GM23338 (cell line): ENCODE measurements at regions not wholly inside any gene's neighbourhood (a gene's known extent, or its start where the extent isn't known, plus 50 kb on each side); places are given as distances from the start of the nearest gene placed in this dataset.

Experiments used
- ATAC-seq: fragments of 200-7000 bp; cut with Tn5 transposase; 3 replicates; pipeline ENCODE4 v1.9.1; 2020
- DNase-seq: peaks from one replicate; pipeline ENCODE4 v3.0.0-alpha.2; 2015; ENCODE audit warnings: low spot score
- H2AFZ ChIP-seq: fragments of 200-600 bp; sonication (generic); 2 replicates; pipeline ENCODE4 v1.8.0; 2016; ENCODE audit warnings: antibody characterized with exemption, mild to moderate bottlenecking, moderate library complexity
- H3F3A ChIP-seq: fragments of 200-600 bp; sonication (generic); replicated peaks from 2 replicates; pipeline ENCODE4 v1.8.0; 2017; ENCODE audit warnings: antibody characterized with exemption, mixed run types, low read depth
- H3K27ac ChIP-seq: fragments of 200-600 bp; sonication (generic); 2 replicates; pipeline ENCODE4 v1.6.1; 2016; ENCODE audit warnings: low read depth
- H3K27me3 ChIP-seq: fragments of 200-600 bp; sonication (generic); 2 replicates; pipeline ENCODE4 v1.8.0; 2016; ENCODE audit warnings: mild to moderate bottlenecking, mixed run types, moderate library complexity; ENCODE audit not compliant: insufficient read depth
- H3K36me3 ChIP-seq: fragments of 200-600 bp; sonication (generic); 2 replicates; pipeline ENCODE4 v1.8.0; 2016; ENCODE audit warnings: mild to moderate bottlenecking; ENCODE audit not compliant: insufficient read depth
- H3K4me1 ChIP-seq: fragments of 200-600 bp; sonication (generic); 2 replicates; pipeline ENCODE4 v1.8.0; 2016; ENCODE audit warnings: mild to moderate bottlenecking, moderate library complexity; ENCODE audit not compliant: insufficient read depth
- H3K4me2 ChIP-seq: fragments of 200-600 bp; sonication (generic); 2 replicates; pipeline ENCODE4 v1.7.1; 2017; ENCODE audit warnings: mixed run types
- H3K4me3 ChIP-seq: fragments of 200-600 bp; sonication (generic); 2 replicates; pipeline ENCODE4 v1.6.1; 2016; ENCODE audit warnings: mixed run types
- H3K79me2 ChIP-seq: fragments of 200-600 bp; sonication (generic); replicated peaks from 2 replicates; pipeline ENCODE4 v1.8.0; 2017; ENCODE audit warnings: mild to moderate bottlenecking; ENCODE audit not compliant: insufficient read depth
- H3K9me2 ChIP-seq: fragments of 200-600 bp; sonication (generic); 2 replicates; pipeline ENCODE4 v1.8.0; 2017; ENCODE audit not compliant: insufficient read depth
- H4K20me1 ChIP-seq: fragments of 200-600 bp; sonication (generic); replicated peaks from 2 replicates; pipeline ENCODE4 v1.8.0; 2017; ENCODE audit warnings: mild to moderate bottlenecking; ENCODE audit not compliant: insufficient read depth
- H3K27ac Mint-ChIP-seq: 2 replicates; pipeline ENCODE4 v1.8.0; 2020; ENCODE audit warnings: inconsistent platforms, mild to moderate bottlenecking, moderate library complexity, mixed read lengths
- H3K27me3 Mint-ChIP-seq: 3 replicates; pipeline ENCODE4 v1.8.0; 2022; ENCODE audit warnings: low read depth, mild to moderate bottlenecking, moderate library complexity, mixed read lengths, inconsistent platforms; ENCODE audit not compliant: insufficient read depth, poor library complexity
- H3K36me3 Mint-ChIP-seq: 3 replicates; pipeline ENCODE4 v1.8.0; 2021; ENCODE audit warnings: low read depth, mild to moderate bottlenecking, inconsistent platforms, moderate library complexity, mixed read lengths
- H3K4me1 Mint-ChIP-seq: 3 replicates; pipeline ENCODE4 v1.8.0; 2020; ENCODE audit warnings: mild to moderate bottlenecking, inconsistent platforms, mixed read lengths
- H3K4me3 Mint-ChIP-seq: 3 replicates; pipeline ENCODE4 v1.8.0; 2021; ENCODE audit warnings: moderate library complexity, mild to moderate bottlenecking, inconsistent platforms, mixed read lengths
- H3K9me3 Mint-ChIP-seq: 3 replicates; pipeline ENCODE4 v1.8.0; 2020; ENCODE audit warnings: moderate library complexity, mild to moderate bottlenecking, inconsistent platforms, mixed read lengths
- CREB1 ChIP-seq: fragments of 250-450 bp; sonication (Bioruptor Pico); IDR thresholded peaks from 2 replicates; pipeline ENCODE4 v1.5.0; 2020; ENCODE audit warnings: low read depth, mild to moderate bottlenecking, moderate library complexity
- EZH2 ChIP-seq: fragments of 200-600 bp; sonication (generic); IDR thresholded peaks from one replicate; pipeline ENCODE4 v1.8.0; 2017; ENCODE audit warnings: antibody characterized with exemption, mild to moderate bottlenecking, low read depth; ENCODE audit not compliant: unreplicated experiment
- EZH2phosphoT487 ChIP-seq: fragments of 200-600 bp; sonication (generic); IDR thresholded peaks from one replicate; pipeline ENCODE4 v1.8.1; 2018; ENCODE audit warnings: antibody characterized with exemption; ENCODE audit not compliant: unreplicated experiment
- JUNB ChIP-seq: IDR thresholded peaks from one replicate; pipeline ENCODE4 v1.6.1; 2016; ENCODE audit warnings: antibody characterized with exemption; ENCODE audit not compliant: unreplicated experiment
- NANOG ChIP-seq: IDR thresholded peaks from 2 replicates; pipeline ENCODE4 v1.6.1; 2016; ENCODE audit warnings: antibody characterized with exemption, borderline replicate concordance
- POLR2AphosphoS5 ChIP-seq: IDR thresholded peaks from 2 replicates; pipeline ENCODE4 v1.6.1; 2016; ENCODE audit warnings: antibody characterized with exemption, low read depth
- STAT1 ChIP-seq: IDR thresholded peaks from one replicate; pipeline ENCODE4 v1.6.1; 2016; ENCODE audit warnings: antibody characterized with exemption; ENCODE audit not compliant: unreplicated experiment
- ZNF114 ChIP-seq: fragments of 250-450 bp; sonication (Bioruptor Pico); IDR thresholded peaks from 2 replicates; pipeline ENCODE4 v1.5.0; 2020; ENCODE audit warnings: mild to moderate bottlenecking, moderate library complexity
- ZNF331 ChIP-seq: fragments of 250-450 bp; sonication (Bioruptor Pico); IDR thresholded peaks from 2 replicates; pipeline ENCODE4 v1.5.0; 2020; ENCODE audit warnings: low read depth, mild to moderate bottlenecking, moderate library complexity
- TF ChIP-seq, protein P1 (sequence below), 2 experiments: fragments of 200-600 bp in 1 of 2; sonication (generic) in 1 of 2; conservative IDR thresholded peaks; 2 replicates each; pipeline versions ENCODE4 v1.5.1 to v1.6.1; 2016 to 2017; ENCODE audit warnings: antibody characterized with exemption in 2 of 2, low read depth in 2 of 2, mild to moderate bottlenecking in 2 of 2, moderate library complexity in 1 of 2
- TF ChIP-seq, protein P2 (sequence below): IDR thresholded peaks from one replicate; pipeline ENCODE4 v1.6.1; 2018; ENCODE audit warnings: antibody characterized with exemption; ENCODE audit not compliant: unreplicated experiment

GRCh38 chr15:38683382-38684242 lies 119.0 kb upstream of the RASGRP1 start:
- Histone ChIP-seq H3K4me3 (no peak overlapping the region), H3K4me1 (no peaks in the 10 kb centered on the region), H3K79me2 (no peaks in the 10 kb centered on the region), H3K9me2 (no peaks in the 10 kb centered on the region), H3K27ac (no peak overlapping the region), H4K20me1 (no peaks in the 10 kb centered on the region), H3K36me3 (no peaks in the 10 kb centered on the region), H3F3A (no peaks in the 10 kb centered on the region), H3K27me3 (no peaks in the 10 kb centered on the region), H3K4me2 (no peak overlapping the region), H2AFZ (no peak overlapping the region)
- H3K4me3 Mint-ChIP-seq, result no peak overlapping the region
- H3K9me3 Mint-ChIP-seq, result 0 out of 3 replicates have a peak, but pooled peaks cover 5% of the 10 kb centered on the region
- H3K27me3 Mint-ChIP-seq, result peaks cover 3% of the 10 kb centered on the region
- DNase-seq (peak; percentile 67), ATAC-seq (peak; percentile 94)
- peaks cover 12% of the 10 kb centered on the region; the same call in 2 of the 3 replicates for H3K4me1 Mint-ChIP-seq
- H3K27ac Mint-ChIP-seq, result no peak overlapping the region
- H3K36me3 Mint-ChIP-seq, result no peaks in the 10 kb centered on the region
- TF ChIP-seq, protein P1, sequence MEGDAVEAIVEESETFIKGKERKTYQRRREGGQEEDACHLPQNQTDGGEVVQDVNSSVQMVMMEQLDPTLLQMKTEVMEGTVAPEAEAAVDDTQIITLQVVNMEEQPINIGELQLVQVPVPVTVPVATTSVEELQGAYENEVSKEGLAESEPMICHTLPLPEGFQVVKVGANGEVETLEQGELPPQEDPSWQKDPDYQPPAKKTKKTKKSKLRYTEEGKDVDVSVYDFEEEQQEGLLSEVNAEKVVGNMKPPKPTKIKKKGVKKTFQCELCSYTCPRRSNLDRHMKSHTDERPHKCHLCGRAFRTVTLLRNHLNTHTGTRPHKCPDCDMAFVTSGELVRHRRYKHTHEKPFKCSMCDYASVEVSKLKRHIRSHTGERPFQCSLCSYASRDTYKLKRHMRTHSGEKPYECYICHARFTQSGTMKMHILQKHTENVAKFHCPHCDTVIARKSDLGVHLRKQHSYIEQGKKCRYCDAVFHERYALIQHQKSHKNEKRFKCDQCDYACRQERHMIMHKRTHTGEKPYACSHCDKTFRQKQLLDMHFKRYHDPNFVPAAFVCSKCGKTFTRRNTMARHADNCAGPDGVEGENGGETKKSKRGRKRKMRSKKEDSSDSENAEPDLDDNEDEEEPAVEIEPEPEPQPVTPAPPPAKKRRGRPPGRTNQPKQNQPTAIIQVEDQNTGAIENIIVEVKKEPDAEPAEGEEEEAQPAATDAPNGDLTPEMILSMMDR (conservative IDR thresholded peaks at IDR 0.05; ENCODE audit: low read depth in 2 of 2), result peak; percentile 87 to 88
- TF ChIP-seq STAT1, result no peak

GRCh38 chr15:38684440-38685010 lies 119.9 kb upstream of the RASGRP1 start:
- H4K20me1 ChIP-seq, result no peaks in the 10 kb centered on the region
- peak; percentile 45; the same call in 2 of the 3 replicates for ATAC-seq
- no peaks in the 10 kb centered on the region for H3K9me3 Mint-ChIP-seq
- no peaks in the 10 kb centered on the region for H3K27me3 ChIP-seq
- no peak overlapping the region for H3K4me3 ChIP-seq
- no peaks in the 10 kb centered on the region for H3K4me1 ChIP-seq
- H3K4me1 Mint-ChIP-seq, result peaks cover 21% of the 10 kb centered on the region; the same call in 2 of the 3 replicates
- H3F3A ChIP-seq, result no peaks in the 10 kb centered on the region
- H3K4me3 Mint-ChIP-seq, result no peak overlapping the region
- no peak overlapping the region for H3K27ac Mint-ChIP-seq
- no peak overlapping the region for H3K4me2 ChIP-seq
- H3K27ac ChIP-seq, result no peak overlapping the region
- peaks cover 3% of the 10 kb centered on the region for H3K27me3 Mint-ChIP-seq
- H3K79me2 ChIP-seq, result no peaks in the 10 kb centered on the region
- H3K9me2 ChIP-seq, result no peaks in the 10 kb centered on the region
- no peak overlapping the region for H2AFZ ChIP-seq
- no peaks in the 10 kb centered on the region for H3K36me3 ChIP-seq
- no peaks in the 10 kb centered on the region for H3K36me3 Mint-ChIP-seq
- no peak for TF ChIP-seq EZH2phosphoT487
- no peak for TF ChIP-seq NANOG
- no peak for TF ChIP-seq POLR2AphosphoS5
- no peak for TF ChIP-seq ZNF114 (CRISPR knock-in tag)
- TF ChIP-seq ZNF331 (CRISPR knock-in tag), result no peak
- no peak for TF ChIP-seq CREB1
- no peak for TF ChIP-seq EZH2
- TF ChIP-seq JUNB, result no peak
- TF ChIP-seq, protein P2, sequence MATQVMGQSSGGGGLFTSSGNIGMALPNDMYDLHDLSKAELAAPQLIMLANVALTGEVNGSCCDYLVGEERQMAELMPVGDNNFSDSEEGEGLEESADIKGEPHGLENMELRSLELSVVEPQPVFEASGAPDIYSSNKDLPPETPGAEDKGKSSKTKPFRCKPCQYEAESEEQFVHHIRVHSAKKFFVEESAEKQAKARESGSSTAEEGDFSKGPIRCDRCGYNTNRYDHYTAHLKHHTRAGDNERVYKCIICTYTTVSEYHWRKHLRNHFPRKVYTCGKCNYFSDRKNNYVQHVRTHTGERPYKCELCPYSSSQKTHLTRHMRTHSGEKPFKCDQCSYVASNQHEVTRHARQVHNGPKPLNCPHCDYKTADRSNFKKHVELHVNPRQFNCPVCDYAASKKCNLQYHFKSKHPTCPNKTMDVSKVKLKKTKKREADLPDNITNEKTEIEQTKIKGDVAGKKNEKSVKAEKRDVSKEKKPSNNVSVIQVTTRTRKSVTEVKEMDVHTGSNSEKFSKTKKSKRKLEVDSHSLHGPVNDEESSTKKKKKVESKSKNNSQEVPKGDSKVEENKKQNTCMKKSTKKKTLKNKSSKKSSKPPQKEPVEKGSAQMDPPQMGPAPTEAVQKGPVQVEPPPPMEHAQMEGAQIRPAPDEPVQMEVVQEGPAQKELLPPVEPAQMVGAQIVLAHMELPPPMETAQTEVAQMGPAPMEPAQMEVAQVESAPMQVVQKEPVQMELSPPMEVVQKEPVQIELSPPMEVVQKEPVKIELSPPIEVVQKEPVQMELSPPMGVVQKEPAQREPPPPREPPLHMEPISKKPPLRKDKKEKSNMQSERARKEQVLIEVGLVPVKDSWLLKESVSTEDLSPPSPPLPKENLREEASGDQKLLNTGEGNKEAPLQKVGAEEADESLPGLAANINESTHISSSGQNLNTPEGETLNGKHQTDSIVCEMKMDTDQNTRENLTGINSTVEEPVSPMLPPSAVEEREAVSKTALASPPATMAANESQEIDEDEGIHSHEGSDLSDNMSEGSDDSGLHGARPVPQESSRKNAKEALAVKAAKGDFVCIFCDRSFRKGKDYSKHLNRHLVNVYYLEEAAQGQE, result no peak
- TF ChIP-seq, protein P1 (conservative IDR thresholded peaks at IDR 0.05; ENCODE audit: low read depth in 2 of 2), result no peak
- DNase-seq, result no peak
